ENCODE measurements at regions not wholly inside any gene's neighbourhood (a gene's known extent, or its start where the extent isn't known, plus 50 kb on each side); places are given as distances from the start of the nearest gene placed in this dataset.
"Not testable (repeated sequence)": the region's sequence is repeated elsewhere in the genome, so short reads cannot be mapped to it uniquely, and the experiment has no call there.

- ChIA-PET POLR2A (no interaction called here), CTCF (no interaction called here)
- DNase-seq (ENCODE audit: extremely low spot score) = no peak
- no peak for TF ChIP-seq TARDBP (IDR thresholded peaks at IDR 0.05)
- no peak for TF ChIP-seq ARNT (IDR thresholded peaks at IDR 0.05)
- TF ChIP-seq LEF1 (IDR thresholded peaks at IDR 0.05; ENCODE audit: borderline replicate concordance) = no peak
- no peak for TF ChIP-seq ZNF384 (IDR thresholded peaks at IDR 0.05)
- TF ChIP-seq ELF4 (IDR thresholded peaks at IDR 0.05) = no peak
- TF ChIP-seq BHLHE40 (IDR thresholded peaks at IDR 0.05; ENCODE audit: borderline replicate concordance) = no peak
- TF ChIP-seq FOXM1 (IDR thresholded peaks at IDR 0.05; ENCODE audit: borderline replicate concordance) = no peak
- no peak for TF ChIP-seq CTBP1 (IDR thresholded peaks at IDR 0.05; ENCODE audit: borderline replicate concordance)
- no peak for TF ChIP-seq FOXA1 (IDR thresholded peaks at IDR 0.05)
- no peak for TF ChIP-seq SUZ12 (IDR thresholded peaks at IDR 0.05)
- no peak for TF ChIP-seq HDGF (IDR thresholded peaks at IDR 0.05; ENCODE audit: borderline replicate concordance)
- TF ChIP-seq NFRKB (IDR thresholded peaks at IDR 0.05) = no peak
Observed at GRCh38 chr3:110697961-110698360, 373.7 kb upstream of the NECTIN3 start.

DNA sequence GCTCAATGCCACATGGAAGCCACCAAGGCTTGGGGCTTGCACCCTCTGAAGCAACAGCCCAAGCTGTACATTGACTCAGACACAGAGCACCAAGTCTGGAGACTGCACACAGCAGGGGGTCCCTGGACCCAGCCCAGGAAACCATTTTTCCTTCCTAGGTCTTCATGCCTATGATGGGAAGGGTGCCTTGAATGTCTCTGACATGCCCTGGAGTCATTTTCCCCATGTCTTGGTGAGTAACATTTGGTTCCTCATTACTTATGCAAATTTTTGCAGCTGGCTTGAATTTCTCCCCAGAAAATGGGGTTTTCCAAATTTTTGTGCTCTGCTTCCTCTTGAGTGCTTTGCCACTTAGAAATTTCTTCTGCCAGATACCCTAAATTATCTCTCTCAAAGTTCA lies 367.3 kb upstream of the NECTIN3 start:
- POLR2A ChIA-PET; CTCF ChIA-PET; DNase-seq (ENCODE audit: extremely low spot score): not testable (repeated sequence)

GRCh38 chr3:110708156-110708555 lies 363.5 kb upstream of the NECTIN3 start:
- POLR2A ChIA-PET = no interaction called here
- CTCF ChIA-PET = no interaction called here
- TF ChIP-seq FOXA1 (IDR thresholded peaks at IDR 0.05) (no peak), TARDBP (IDR thresholded peaks at IDR 0.05) (no peak), FOXK2 (IDR thresholded peaks at IDR 0.05) (no peak), ELF4 (IDR thresholded peaks at IDR 0.05) (no peak), FOXM1 (IDR thresholded peaks at IDR 0.05; ENCODE audit: borderline replicate concordance) (no peak), CTBP1 (IDR thresholded peaks at IDR 0.05; ENCODE audit: borderline replicate concordance) (no peak), ARNT (IDR thresholded peaks at IDR 0.05) (no peak), SUZ12 (IDR thresholded peaks at IDR 0.05) (no peak), SP1 (IDR thresholded peaks at IDR 0.05) (no peak), NFRKB (IDR thresholded peaks at IDR 0.05) (no peak)
- TF ChIP-seq, protein P1, sequence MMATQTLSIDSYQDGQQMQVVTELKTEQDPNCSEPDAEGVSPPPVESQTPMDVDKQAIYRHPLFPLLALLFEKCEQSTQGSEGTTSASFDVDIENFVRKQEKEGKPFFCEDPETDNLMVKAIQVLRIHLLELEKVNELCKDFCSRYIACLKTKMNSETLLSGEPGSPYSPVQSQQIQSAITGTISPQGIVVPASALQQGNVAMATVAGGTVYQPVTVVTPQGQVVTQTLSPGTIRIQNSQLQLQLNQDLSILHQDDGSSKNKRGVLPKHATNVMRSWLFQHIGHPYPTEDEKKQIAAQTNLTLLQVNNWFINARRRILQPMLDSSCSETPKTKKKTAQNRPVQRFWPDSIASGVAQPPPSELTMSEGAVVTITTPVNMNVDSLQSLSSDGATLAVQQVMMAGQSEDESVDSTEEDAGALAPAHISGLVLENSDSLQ (IDR thresholded peaks at IDR 0.05) = no peak
- DNase-seq (ENCODE audit: extremely low spot score) = no peak

- CTCF ChIA-PET = no interaction called here
- POLR2A ChIA-PET = no interaction called here
- TF ChIP-seq ZNF384 (IDR thresholded peaks at IDR 0.05) (no peak), CTBP1 (IDR thresholded peaks at IDR 0.05; ENCODE audit: borderline replicate concordance) (no peak), TARDBP (IDR thresholded peaks at IDR 0.05) (no peak), NFRKB (IDR thresholded peaks at IDR 0.05) (no peak), HDGF (IDR thresholded peaks at IDR 0.05; ENCODE audit: borderline replicate concordance) (no peak), SP1 (IDR thresholded peaks at IDR 0.05) (no peak), LEF1 (IDR thresholded peaks at IDR 0.05; ENCODE audit: borderline replicate concordance) (no peak), FOXA1 (IDR thresholded peaks at IDR 0.05) (no peak), SUZ12 (IDR thresholded peaks at IDR 0.05) (no peak), FOXM1 (IDR thresholded peaks at IDR 0.05; ENCODE audit: borderline replicate concordance) (no peak), BHLHE40 (IDR thresholded peaks at IDR 0.05; ENCODE audit: borderline replicate concordance) (no peak)
- no peak for DNase-seq (ENCODE audit: extremely low spot score)
Observed at GRCh38 chr3:110710156-110710555, 361.5 kb upstream of the NECTIN3 start.

DNA sequence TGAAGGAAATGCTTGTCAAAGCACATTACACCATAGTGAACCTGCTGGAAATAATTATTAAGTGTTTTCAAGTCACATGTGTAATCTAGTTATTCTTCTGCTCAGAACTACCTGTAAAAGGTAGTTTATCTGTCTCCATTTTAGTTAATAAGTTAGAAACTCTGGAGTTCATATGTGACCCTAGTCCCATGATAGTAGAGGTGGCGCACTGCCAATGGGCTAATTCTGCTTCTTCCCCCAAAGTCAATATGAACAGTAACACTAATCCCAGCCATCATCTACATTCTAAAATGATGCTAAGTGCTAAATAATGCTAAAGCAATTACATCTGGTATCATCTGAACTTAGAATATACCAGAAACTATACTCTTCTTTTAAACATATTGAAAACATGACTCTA lies 361.0 kb upstream of the NECTIN3 start:
- DNase-seq (ENCODE audit: extremely low spot score) = no peak
- TF ChIP-seq, protein P1 (IDR thresholded peaks at IDR 0.05) = no peak
- TF ChIP-seq LEF1 (IDR thresholded peaks at IDR 0.05; ENCODE audit: borderline replicate concordance) (no peak), L3MBTL2 (conservative IDR thresholded peaks at IDR 0.05) (no peak), FOXK2 (IDR thresholded peaks at IDR 0.05) (no peak), CTBP1 (IDR thresholded peaks at IDR 0.05; ENCODE audit: borderline replicate concordance) (no peak)
- ChIA-PET CTCF (no interaction called here), POLR2A (no interaction called here)

GRCh38 chr3:110711130-110711832 lies 360.3 kb upstream of the NECTIN3 start:
- TF ChIP-seq HDGF (IDR thresholded peaks at IDR 0.05; ENCODE audit: borderline replicate concordance) = no peak
- no peak for TF ChIP-seq FOXM1 (IDR thresholded peaks at IDR 0.05; ENCODE audit: borderline replicate concordance)
- no peak for TF ChIP-seq ZNF384 (IDR thresholded peaks at IDR 0.05)
- TF ChIP-seq CTBP1 (IDR thresholded peaks at IDR 0.05; ENCODE audit: borderline replicate concordance) = no peak
- TF ChIP-seq LEF1 (IDR thresholded peaks at IDR 0.05; ENCODE audit: borderline replicate concordance) = no peak
- no peak for TF ChIP-seq BHLHE40 (IDR thresholded peaks at IDR 0.05; ENCODE audit: borderline replicate concordance)
- no peak for TF ChIP-seq ARNT (IDR thresholded peaks at IDR 0.05)
- TF ChIP-seq, protein P1 (IDR thresholded peaks at IDR 0.05) = no peak
- no peak for TF ChIP-seq SP1 (IDR thresholded peaks at IDR 0.05)
- TF ChIP-seq NFRKB (IDR thresholded peaks at IDR 0.05) = no peak
- TF ChIP-seq L3MBTL2 (conservative IDR thresholded peaks at IDR 0.05) = no peak
- TF ChIP-seq TARDBP (IDR thresholded peaks at IDR 0.05) = no peak
- CTCF ChIA-PET = no interaction called here
- POLR2A ChIA-PET = no interaction called here
- no peak for DNase-seq (ENCODE audit: extremely low spot score)

Measured in HEK293T (cell line).